GM13977 (cell line): ENCODE measurements at regions not wholly inside any gene's neighbourhood (a gene's known extent, or its start where the extent isn't known, plus 50 kb on each side); places are given as distances from the start of the nearest gene placed in this dataset.

ENCODE experiments used
- DNase-seq: peaks from one replicate; pipeline ENCODE4 v3.0.0; 2012; ENCODE audit warnings: low spot score
- CTCF ChIP-seq: IDR thresholded peaks from 2 replicates; pipeline ENCODE4 v1.5.1; 2012; ENCODE audit warnings: mild to moderate bottlenecking, control low read depth; ENCODE audit not compliant: insufficient read depth; ENCODE audit errors: extremely low read depth, missing control alignments
- in situ Hi-C: fragments of 300-500 bp; cut with MboI; formaldehyde crosslinking; loops from one replicate; pipeline ENCODE4 v1.12.0; 2022; ENCODE audit warnings: low sequenced_read_pairs, low pct_unique_long_range_greater_than_20kb, mixed read lengths, inconsistent platforms; ENCODE audit not compliant: unreplicated experiment

GRCh38 chr7:25884265-25884828 lies 267.7 kb upstream of the NFE2L3 start:
- in situ Hi-C loops, result loop anchor here (25.0 kb wide), 2 partner anchors 303 to 778 kb away; no protein-coding TSS in a partner anchor
- TF ChIP-seq CTCF, result no peak
- no peak for DNase-seq

- no peak for TF ChIP-seq CTCF
- in situ Hi-C loops, result loop anchor here (25.0 kb wide), 2 partner anchors 302 to 777 kb away; no protein-coding TSS in a partner anchor
Observed at GRCh38 chr7:25885057-25885576, 266.9 kb upstream of the NFE2L3 start.

GRCh38 chr7:25886387-25887240 lies 265.4 kb upstream of the NFE2L3 start:
- DNase-seq, result no peak
- TF ChIP-seq CTCF, result no peak
- in situ Hi-C loops, result loop anchor here (25.0 kb wide), 2 partner anchors 301 to 776 kb away; no protein-coding TSS in a partner anchor

More at GRCh38 chr7:25885057-25885576, 266.9 kb upstream of the NFE2L3 start:
- no peak for DNase-seq

GRCh38 chr7:25887266-25887665 lies 264.7 kb upstream of the NFE2L3 start:
- in situ Hi-C loops, result loop anchor here (25.0 kb wide), 2 partner anchors 300 to 775 kb away; no protein-coding TSS in a partner anchor
- DNase-seq, result no peak
- no peak for TF ChIP-seq CTCF

GRCh38 chr7:25887795-25888559 lies 264.0 kb upstream of the NFE2L3 start:
- no peak for DNase-seq
- in situ Hi-C loops, result loop anchor here (25.0 kb wide), 2 partner anchors 299 to 774 kb away; no protein-coding TSS in a partner anchor
- no peak for TF ChIP-seq CTCF

- no peak for TF ChIP-seq CTCF
- in situ Hi-C loops, result loop anchor here (25.0 kb wide), 2 partner anchors 298 to 773 kb away; no protein-coding TSS in a partner anchor
- no peak for DNase-seq
Observed at GRCh38 chr7:25889765-25890164, 262.2 kb upstream of the NFE2L3 start.
